GM23248 (cell line): ENCODE measurements at regions not wholly inside any gene's neighbourhood (a gene's known extent, or its start where the extent isn't known, plus 50 kb on each side); places are given as distances from the start of the nearest gene placed in this dataset.

Source experiments
- EZH2 ChIP-seq: fragments of 200-600 bp; sonication (generic); IDR thresholded peaks from 2 replicates; pipeline ENCODE4 v1.6.1; 2018; ENCODE audit warnings: antibody characterized with exemption, mild to moderate bottlenecking; ENCODE audit not compliant: insufficient read depth, poor library complexity, severe bottlenecking
- EZH2phosphoT487 ChIP-seq: fragments of 200-600 bp; sonication (generic); IDR thresholded peaks from 2 replicates; pipeline ENCODE4 v1.6.1; 2018; ENCODE audit warnings: antibody characterized with exemption, moderate library complexity, mild to moderate bottlenecking, low read depth; ENCODE audit not compliant: insufficient read depth

- TF ChIP-seq EZH2 (no peak), EZH2phosphoT487 (no peak)
These were observed 169.0 kb downstream of the AASDHPPT start for GRCh38 chr11:106246495-106246894.
